Tibial nerve (tissue), 4 donors: ENCODE measurements at regions not wholly inside any gene's neighbourhood (a gene's known extent, or its start where the extent isn't known, plus 50 kb on each side); places are given as distances from the start of the nearest gene placed in this dataset.

Source experiments
- DNase-seq, 2 donors: peaks; one replicate each; pipeline ENCODE4 v3.0.0-alpha.2; 2019; ENCODE audit warnings: low spot score in 2 of 2
- H3K27ac ChIP-seq, 4 donors: fragments of 200-600 bp; sonication (generic) in 3 of 4; one replicate each; pipeline ENCODE4 v1.5.1; 2017 to 2019; ENCODE audit warnings: mild to moderate bottlenecking in 1 of 4
- H3K27me3 ChIP-seq, 2 donors: fragments of 200-600 bp; sonication (generic) in 1 of 2; one replicate each; pipeline versions ENCODE4 v1.5.1 to v1.6.0; 2017 to 2019
- H3K36me3 ChIP-seq, 3 donors: fragments of 200-600 bp; sonication (generic); one replicate each; pipeline ENCODE4 v1.5.1; 2018 to 2019
- H3K4me1 ChIP-seq, 4 donors: fragments of 200-600 bp; sonication (generic) in 3 of 4; one replicate each; pipeline ENCODE4 v1.5.1; 2017 to 2019
- H3K4me3 ChIP-seq, 4 donors: fragments of 200-600 bp; sonication (generic) in 3 of 4; one replicate each; pipeline ENCODE4 v1.5.1; 2017 to 2019; ENCODE audit warnings: mild to moderate bottlenecking in 1 of 4, moderate library complexity in 1 of 4
- H3K9me3 ChIP-seq, 4 donors: fragments of 200-600 bp; sonication (generic) in 3 of 4; one replicate each; pipeline ENCODE4 v1.5.1; 2017 to 2019
- CTCF ChIP-seq, 5 experiments: fragments of 200-600 bp in 3 of 5; fragments of 450-650 bp in 2 of 5; sonication (generic) in 3 of 5; IDR thresholded peaks; one replicate each; pipeline ENCODE4 v1.5.1; 2016 to 2019; ENCODE audit warnings: antibody characterized with exemption in 5 of 5, mild to moderate bottlenecking in 3 of 5, moderate library complexity in 2 of 5
- EP300 ChIP-seq, 2 donors: sonication (generic); formaldehyde crosslinking; IDR thresholded peaks; one replicate each; pipeline ENCODE4 v1.6.1; 2017; ENCODE audit warnings: antibody characterized with exemption in 2 of 2, mild to moderate bottlenecking in 1 of 2
- POLR2A ChIP-seq, 2 donors: fragments of 450-650 bp; IDR thresholded peaks; one replicate each; pipeline ENCODE4 v1.6.1; 2017; ENCODE audit warnings: antibody characterized with exemption in 2 of 2, mild to moderate bottlenecking in 2 of 2, moderate library complexity in 2 of 2
- WGBS, 2 donors: methylation state at CpG; one replicate each; pipeline ENCODE4 v1.1.5; 2018; 5-methylcytosine and 5-hydroxymethylcytosine counted together

- Histone ChIP-seq H3K36me3 (no peaks in the 10 kb centered on the region), H3K27ac (no peak overlapping the region), H3K27me3 (no peaks in the 10 kb centered on the region), H3K4me3 (no peak overlapping the region), H3K4me1 (peaks cover 0 to 11% (median 0%) of the 10 kb centered on the region in 4 donors), H3K9me3 (no peaks in the 10 kb centered on the region)
- 50 to 59% methylated on average over 2 of the region's 2 CpGs for WGBS, 2 donors
- no peak for DNase-seq
- TF ChIP-seq POLR2A (IDR thresholded peaks at IDR 0.05) (no peak), CTCF (IDR thresholded peaks at IDR 0.05) (no peak), EP300 (IDR thresholded peaks at IDR 0.05) (no peak)
These were observed 159.3 kb downstream of the SPATA31D1 start for GRCh38 chr9:82147798-82148425.

- DNase-seq: no peak
- Histone ChIP-seq H3K9me3 (no peaks in the 10 kb centered on the region), H3K27ac (no peak overlapping the region), H3K4me3 (no peak overlapping the region), H3K36me3 (no peaks in the 10 kb centered on the region), H3K4me1 (peaks cover 0 to 11% (median 0%) of the 10 kb centered on the region in 4 donors), H3K27me3 (no peaks in the 10 kb centered on the region)
- WGBS, 2 donors: 84 to 93% methylated on average over 1 of the region's 1 CpG
- TF ChIP-seq POLR2A (IDR thresholded peaks at IDR 0.05) (no peak), CTCF (IDR thresholded peaks at IDR 0.05) (no peak), EP300 (IDR thresholded peaks at IDR 0.05) (no peak)
These were observed 159.8 kb downstream of the SPATA31D1 start for GRCh38 chr9:82148426-82148810.

GRCh38 chr9:82148901-82149461 is 160.4 kb downstream of the SPATA31D1 start:
- H3K4me3 ChIP-seq: no peak overlapping the region
- WGBS, 2 donors: 26 to 35% methylated on average over 8 of the region's 8 CpGs

GRCh38 chr9:82149501-82149946 is 161.0 kb downstream of the SPATA31D1 start:
- Histone ChIP-seq H3K9me3 (no peaks in the 10 kb centered on the region), H3K27ac (no peak overlapping the region), H3K27me3 (no peaks in the 10 kb centered on the region), H3K4me3 (no peak overlapping the region), H3K36me3 (no peaks in the 10 kb centered on the region), H3K4me1 (peaks cover 0 to 11% (median 0%) of the 10 kb centered on the region in 4 donors)
- no peak for DNase-seq
- TF ChIP-seq POLR2A (IDR thresholded peaks at IDR 0.05) (no peak), CTCF (IDR thresholded peaks at IDR 0.05) (no peak), EP300 (IDR thresholded peaks at IDR 0.05) (no peak)
- WGBS, 2 donors: 66 to 82% methylated on average over 4 of the region's 4 CpGs

More at GRCh38 chr9:82148901-82149461, 160.4 kb downstream of the SPATA31D1 start:
- Histone ChIP-seq H3K9me3 (no peaks in the 10 kb centered on the region), H3K27ac (no peak overlapping the region), H3K4me1 (peaks cover 0 to 11% (median 0%) of the 10 kb centered on the region in 4 donors), H3K36me3 (no peaks in the 10 kb centered on the region), H3K27me3 (no peaks in the 10 kb centered on the region)
- TF ChIP-seq EP300 (IDR thresholded peaks at IDR 0.05) (no peak), CTCF (IDR thresholded peaks at IDR 0.05) (no peak), POLR2A (IDR thresholded peaks at IDR 0.05) (no peak)
- no peak for DNase-seq

- TF ChIP-seq CTCF (IDR thresholded peaks at IDR 0.05) (no peak), POLR2A (IDR thresholded peaks at IDR 0.05) (no peak), EP300 (IDR thresholded peaks at IDR 0.05) (no peak)
- no peak overlapping the region for H3K27ac ChIP-seq
- no peaks in the 10 kb centered on the region for H3K36me3 ChIP-seq
- DNase-seq: no peak
- H3K4me3 ChIP-seq: no peak overlapping the region
- H3K4me1 ChIP-seq: peaks cover 0 to 11% (median 0%) of the 10 kb centered on the region in 4 donors
- 97% methylated on average over 1 of the region's 1 CpG for WGBS, 2 donors
- H3K27me3 ChIP-seq: no peaks in the 10 kb centered on the region
- H3K9me3 ChIP-seq: no peaks in the 10 kb centered on the region
These were observed 163.6 kb downstream of the SPATA31D1 start for GRCh38 chr9:82152181-82152580.
